LNCaP clone FGC (cell line): ENCODE measurements at regions not wholly inside any gene's neighbourhood (a gene's known extent, or its start where the extent isn't known, plus 50 kb on each side); places are given as distances from the start of the nearest gene placed in this dataset.

Experiments
- DNase-seq: peaks from one replicate; pipeline ENCODE4 v3.0.0-alpha.2; 2011; ENCODE audit warnings: low read depth
- H3K4me3 ChIP-seq: 2 replicates; pipeline ENCODE4 v1.5.1; 2011; ENCODE audit warnings: mild to moderate bottlenecking, low read depth, low read length, control low read depth
- CTCF ChIP-seq: IDR thresholded peaks from 2 replicates; pipeline ENCODE4 v1.5.1; 2012; ENCODE audit warnings: mild to moderate bottlenecking; ENCODE audit not compliant: control insufficient read depth, insufficient read depth; ENCODE audit errors: extremely low read depth

DNA sequence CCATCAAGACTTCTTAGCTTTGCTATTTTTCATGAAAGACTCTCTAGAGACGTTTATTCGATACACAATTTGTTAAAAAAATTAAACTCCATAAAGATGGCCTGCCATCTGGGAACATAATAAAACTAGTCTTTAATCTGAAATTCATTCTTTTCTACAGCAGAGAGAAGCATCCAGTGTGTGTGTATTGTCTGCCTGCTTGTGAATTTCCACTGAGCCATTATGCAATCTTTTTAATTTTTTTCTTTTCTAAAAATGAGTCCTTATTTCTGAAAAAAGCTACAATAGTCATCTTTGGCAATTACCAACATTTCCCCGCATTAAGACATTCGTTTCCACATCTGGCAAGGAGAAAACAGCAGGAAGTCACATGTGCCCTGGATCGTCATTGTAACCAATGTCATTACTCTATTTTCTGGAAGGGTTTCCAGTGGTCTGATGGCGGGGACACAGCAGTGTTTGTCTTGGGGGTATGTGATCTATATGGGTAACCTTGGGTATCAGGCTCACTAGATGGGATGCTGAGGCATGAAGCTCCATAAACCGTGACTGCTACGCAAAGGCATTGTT is 263.1 kb downstream of the MSX2 start:
- no peak overlapping the region for H3K4me3 ChIP-seq
- no peak for TF ChIP-seq CTCF
- DNase-seq = no peak

DNA sequence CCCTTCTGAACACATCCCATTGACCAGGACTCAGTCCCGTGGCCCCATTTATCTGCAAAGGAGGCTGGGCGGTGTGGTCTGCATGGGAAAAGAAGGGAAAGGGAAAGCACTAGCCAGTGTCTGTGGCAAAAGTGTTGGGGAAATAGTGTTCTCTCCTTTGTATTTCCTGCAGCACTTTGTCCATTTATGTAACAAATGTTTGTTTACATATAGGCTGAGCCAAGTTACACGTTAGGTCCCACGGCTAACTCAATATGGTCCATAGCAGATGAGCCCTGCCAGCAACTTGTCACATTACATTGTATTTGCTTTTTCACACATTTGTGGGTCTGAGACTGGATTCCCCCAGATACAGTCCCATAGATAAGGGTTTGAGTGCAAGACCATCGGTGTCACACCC is 260.5 kb downstream of the MSX2 start:
- no peak overlapping the region for H3K4me3 ChIP-seq
- no peak for DNase-seq
- no peak for TF ChIP-seq CTCF

GRCh38 chr5:174982485-174982884 is 258.1 kb downstream of the MSX2 start:
- no peak for DNase-seq
- no peak overlapping the region for H3K4me3 ChIP-seq
- TF ChIP-seq CTCF = no peak

GRCh38 chr5:174981416-174981815 is 257.0 kb downstream of the MSX2 start:
- no peak overlapping the region for H3K4me3 ChIP-seq
- no peak for DNase-seq
- no peak for TF ChIP-seq CTCF

DNA sequence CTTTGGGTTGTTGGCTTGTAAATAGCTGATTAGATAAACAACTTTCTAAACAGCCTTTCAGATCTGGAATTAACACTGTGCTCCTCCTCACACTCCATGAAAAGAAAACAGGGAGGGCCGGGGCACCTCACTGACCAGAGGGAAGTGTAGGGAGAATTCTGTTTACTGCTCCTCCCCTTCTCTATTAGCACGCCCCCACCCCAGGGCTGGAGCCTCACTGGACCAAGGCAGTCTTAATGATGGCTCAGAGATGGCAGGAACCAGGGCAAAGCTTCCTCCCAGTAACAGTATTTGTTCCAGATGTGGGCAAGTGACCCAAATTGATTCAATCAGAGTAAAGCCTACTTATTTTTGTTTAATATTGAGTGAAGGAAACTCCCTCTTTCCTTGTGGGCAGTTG is 256.6 kb downstream of the MSX2 start:
- no peak overlapping the region for H3K4me3 ChIP-seq
- TF ChIP-seq CTCF = no peak
- DNase-seq = no peak

GRCh38 chr5:174972291-174972690 is 247.9 kb downstream of the MSX2 start:
- peak; percentile 65 for DNase-seq
- no peak overlapping the region for H3K4me3 ChIP-seq
- TF ChIP-seq CTCF = no peak

DNA sequence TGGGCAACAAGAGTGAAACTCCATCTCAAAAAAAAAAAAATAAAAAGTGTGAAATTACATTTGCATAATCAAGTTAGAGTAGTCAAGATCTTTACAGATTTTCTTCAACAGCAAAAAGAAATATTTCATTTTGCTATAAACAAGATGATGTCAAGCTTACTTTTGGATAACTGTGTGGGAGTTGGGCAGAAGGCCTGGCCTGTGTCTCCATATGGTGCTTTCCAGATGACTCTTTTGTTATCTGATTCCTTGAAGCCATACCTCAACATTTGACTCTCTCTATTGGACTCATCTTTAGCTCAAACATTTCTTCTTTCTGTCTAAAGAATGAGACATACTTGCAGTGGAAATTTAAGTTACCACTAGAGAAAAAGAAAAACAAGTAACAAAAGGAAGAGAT is 246.8 kb downstream of the MSX2 start:
- no peak for DNase-seq
- TF ChIP-seq CTCF = no peak
- no peak overlapping the region for H3K4me3 ChIP-seq
